ENCODE measurements at regions not wholly inside any gene's neighbourhood (a gene's known extent, or its start where the extent isn't known, plus 50 kb on each side); places are given as distances from the start of the nearest gene placed in this dataset.
A peak's percentile ranks its signal among the peaks of the same experiment; 100 is the strongest.

GRCh38 chr4:153113061-153113837, 91.0 kb upstream of the TRIM2 start:
- Mint-ChIP-seq H3K4me1 (peaks cover 0 to 23% (median 13%) of the 10 kb centered on the region in 4 donors), H3K4me3 (no peak overlapping the region), H3K27me3 (no peaks in the 10 kb centered on the region), H3K36me3 (no peaks in the 10 kb centered on the region), H3K27ac (no peak overlapping the region), H3K9me3 (no peaks in the 10 kb centered on the region)
- ATAC-seq (no peak), DNase-seq (peak in 1 of 10 donors; percentile 9)
- POLR2A ChIA-PET = interaction anchor here (1.1 to 6.0 kb wide), 4 partner anchors 9 to 29 kb away, joined by 3 to 44 read pairs (median 5); no protein-coding TSS in a partner anchor

- no peaks in the 10 kb centered on the region for H3K9me3 Mint-ChIP-seq
- no peak for ATAC-seq
- POLR2A ChIA-PET = interaction anchor here (1.1 to 6.0 kb wide), 4 partner anchors 10 to 30 kb away, joined by 3 to 44 read pairs (median 5); no protein-coding TSS in a partner anchor
- H3K27me3 Mint-ChIP-seq = no peaks in the 10 kb centered on the region
- DNase-seq = peak in 2 of 10 donors; percentile 21 to 22
- peaks cover 0 to 24% (median 14%) of the 10 kb centered on the region in 4 donors for H3K4me1 Mint-ChIP-seq
- H3K36me3 Mint-ChIP-seq = no peaks in the 10 kb centered on the region
- no peak overlapping the region for H3K27ac Mint-ChIP-seq
- H3K4me3 Mint-ChIP-seq = no peak overlapping the region
These were observed 90.5 kb upstream of the TRIM2 start for GRCh38 chr4:153113838-153114105.

- POLR2A ChIA-PET = interaction anchor here (0.7 to 6.0 kb wide), 8 partner anchors 8 to 578 kb away, joined by 3 to 44 read pairs (median 4); partner anchors contain the start of gene FBXW7
- Mint-ChIP-seq H3K9me3 (no peaks in the 10 kb centered on the region), H3K36me3 (no peaks in the 10 kb centered on the region), H3K4me1 (peaks cover 0 to 21% (median 10%) of the 10 kb centered on the region in 4 donors), H3K27me3 (no peaks in the 10 kb centered on the region), H3K27ac (no peak overlapping the region), H3K4me3 (peak overlapping the region in 1 of 10 donors; percentile 67)
- ATAC-seq = peak; percentile 71 to 73
- DNase-seq = peak in 9 of 10 donors; percentile 26 to 92 (median 78)
These were observed 89.4 kb upstream of the TRIM2 start for GRCh38 chr4:153114771-153115321.

GRCh38 chr4:153115322-153116290, 88.6 kb upstream of the TRIM2 start:
- POLR2A ChIA-PET = interaction anchor here (0.8 to 6.0 kb wide), 5 partner anchors 11 to 579 kb away, joined by 3 to 44 read pairs (median 5); partner anchors contain the start of gene FBXW7
- peaks cover 0 to 17% (median 9%) of the 10 kb centered on the region in 4 donors for H3K4me1 Mint-ChIP-seq
- H3K4me3 Mint-ChIP-seq = peak overlapping the region in 2 of 10 donors; percentile 67 to 81
- no peaks in the 10 kb centered on the region for H3K36me3 Mint-ChIP-seq
- no peaks in the 10 kb centered on the region for H3K9me3 Mint-ChIP-seq
- no peaks in the 10 kb centered on the region for H3K27me3 Mint-ChIP-seq
- H3K27ac Mint-ChIP-seq = no peak overlapping the region
- peak; percentile 35 to 92 (median 78) for DNase-seq
- ATAC-seq = peak; percentile 58 to 60

GRCh38 chr4:153116291-153116680, 88.0 kb upstream of the TRIM2 start:
- H3K9me3 Mint-ChIP-seq = no peaks in the 10 kb centered on the region
- peak overlapping the region in 2 of 10 donors; percentile 67 to 81 for H3K4me3 Mint-ChIP-seq
- ATAC-seq (peak; percentile 9 to 60), DNase-seq (peak in 7 of 10 donors; percentile 17 to 84 (median 66))
- POLR2A ChIA-PET = interaction anchor here (0.7 to 6.0 kb wide), 4 partner anchors 10 to 33 kb away, joined by 3 to 44 read pairs (median 6); no protein-coding TSS in a partner anchor
- no peak overlapping the region for H3K27ac Mint-ChIP-seq
- peaks cover 0 to 13% (median 7%) of the 10 kb centered on the region in 4 donors for H3K4me1 Mint-ChIP-seq
- no peaks in the 10 kb centered on the region for H3K27me3 Mint-ChIP-seq
- H3K36me3 Mint-ChIP-seq = no peaks in the 10 kb centered on the region

- ATAC-seq (no peak), DNase-seq (no peak)
- H3K27me3 Mint-ChIP-seq = no peaks in the 10 kb centered on the region
- H3K36me3 Mint-ChIP-seq = no peaks in the 10 kb centered on the region
- H3K4me1 Mint-ChIP-seq = peaks cover 0 to 13% (median 7%) of the 10 kb centered on the region in 4 donors
- peak overlapping the region in 2 of 10 donors; percentile 34 to 50 for H3K4me3 Mint-ChIP-seq
- POLR2A ChIA-PET = interaction anchor here (0.7 to 6.0 kb wide), 4 partner anchors 9 to 33 kb away, joined by 3 to 44 read pairs (median 6); no protein-coding TSS in a partner anchor
- no peak overlapping the region for H3K27ac Mint-ChIP-seq
- H3K9me3 Mint-ChIP-seq = no peaks in the 10 kb centered on the region
These were observed 87.4 kb upstream of the TRIM2 start for GRCh38 chr4:153116801-153117200.

- no peak overlapping the region for H3K4me3 Mint-ChIP-seq
- no peaks in the 10 kb centered on the region for H3K36me3 Mint-ChIP-seq
- no peaks in the 10 kb centered on the region for H3K27me3 Mint-ChIP-seq
- peak overlapping the region in 1 of 10 donors; percentile 65 for H3K27ac Mint-ChIP-seq
- DNase-seq (no peak), ATAC-seq (no peak)
- POLR2A ChIA-PET = interaction anchor here (0.7 kb wide), 1 partner anchor 1268 kb away, joined by 5 read pairs; no protein-coding TSS in a partner anchor
- H3K4me1 Mint-ChIP-seq = peaks cover 0 to 13% (median 7%) of the 10 kb centered on the region in 4 donors
- H3K9me3 Mint-ChIP-seq = no peaks in the 10 kb centered on the region
These were observed 86.7 kb upstream of the TRIM2 start for GRCh38 chr4:153117554-153117953.

GRCh38 chr4:153119626-153120025, 84.6 kb upstream of the TRIM2 start:
- Mint-ChIP-seq H3K36me3 (no peaks in the 10 kb centered on the region), H3K4me1 (peaks cover 0 to 13% (median 7%) of the 10 kb centered on the region in 4 donors), H3K27ac (peak overlapping the region in 3 of 10 donors; percentile 38 to 73 (median 61)), H3K9me3 (no peaks in the 10 kb centered on the region), H3K27me3 (no peaks in the 10 kb centered on the region), H3K4me3 (no peak overlapping the region)
- DNase-seq = no peak
- POLR2A ChIA-PET = interaction anchor here (0.9 kb wide), 1 partner anchor 8 kb away, joined by 5 read pairs; no protein-coding TSS in a partner anchor
- ATAC-seq = no peak

- POLR2A ChIA-PET = no interaction called here
- ATAC-seq = no peak
These were observed 84.0 kb upstream of the TRIM2 start for GRCh38 chr4:153120235-153120634.

GRCh38 chr4:153122855-153123254, 81.4 kb upstream of the TRIM2 start:
- no peaks in the 10 kb centered on the region for H3K9me3 Mint-ChIP-seq
- H3K36me3 Mint-ChIP-seq = no peaks in the 10 kb centered on the region
- ATAC-seq (no peak), DNase-seq (no peak)
- H3K4me3 Mint-ChIP-seq = no peak overlapping the region
- no peaks in the 10 kb centered on the region for H3K27me3 Mint-ChIP-seq
- H3K4me1 Mint-ChIP-seq = peaks cover 3 to 9% (median 6%) of the 10 kb centered on the region in 4 donors
- POLR2A ChIA-PET = interaction anchor here (0.7 kb wide), 1 partner anchor 31 kb away, joined by 4 read pairs; no protein-coding TSS in a partner anchor
- H3K27ac Mint-ChIP-seq = peak overlapping the region in 5 of 10 donors; percentile 1 to 71 (median 65)

More at GRCh38 chr4:153120235-153120634, 84.0 kb upstream of the TRIM2 start:
- Mint-ChIP-seq H3K27ac (no peak overlapping the region), H3K36me3 (no peaks in the 10 kb centered on the region), H3K4me1 (peaks cover 0 to 12% (median 7%) of the 10 kb centered on the region in 4 donors), H3K4me3 (no peak overlapping the region), H3K27me3 (no peaks in the 10 kb centered on the region), H3K9me3 (no peaks in the 10 kb centered on the region)
- DNase-seq = no peak

- POLR2A ChIA-PET = interaction anchor here (1.2 to 5.4 kb wide), 3 partner anchors 12 to 42 kb away, joined by 3 to 44 read pairs (median 17); no protein-coding TSS in a partner anchor
- DNase-seq (no peak), ATAC-seq (no peak)
- H3K4me3 Mint-ChIP-seq = no peak overlapping the region
- no peaks in the 10 kb centered on the region for H3K9me3 Mint-ChIP-seq
- H3K4me1 Mint-ChIP-seq = peaks cover 2 to 7% (median 5%) of the 10 kb centered on the region in 4 donors
- H3K27me3 Mint-ChIP-seq = no peaks in the 10 kb centered on the region
- H3K36me3 Mint-ChIP-seq = no peaks in the 10 kb centered on the region
- peak overlapping the region in 3 of 10 donors; percentile 41 to 82 (median 59) for H3K27ac Mint-ChIP-seq
These were observed 78.1 kb upstream of the TRIM2 start for GRCh38 chr4:153126137-153126536.
